ENCODE measurements at regions not wholly inside any gene's neighbourhood (a gene's known extent, or its start where the extent isn't known, plus 50 kb on each side); places are given as distances from the start of the nearest gene placed in this dataset.

GRCh38 chr3:70421506-70421905 is 109.1 kb upstream of the MDFIC2 start:
- WGBS, 5 donors = 50 to 83% (median 77%) methylated on average over 4 of the region's 4 CpGs

GRCh38 chr3:70409018-70409417 is 96.6 kb upstream of the MDFIC2 start:
- intact Hi-C loops (cut with DNase I; ENCODE audit: low total_unique reads) = no loop called here
- no peak for TF ChIP-seq EP300 (IDR thresholded peaks at IDR 0.05)
- TF ChIP-seq POLR2AphosphoS5 (IDR thresholded peaks at IDR 0.05) = no peak
- no peak for TF ChIP-seq POLR2A (IDR thresholded peaks at IDR 0.05)
- TF ChIP-seq CTCF (IDR thresholded peaks at IDR 0.05) = no peak

More at GRCh38 chr3:70421506-70421905, 109.1 kb upstream of the MDFIC2 start:
- Histone ChIP-seq H3K27ac (no peak overlapping the region), H3K4me3 (no peak overlapping the region), H3K36me3 (no peaks in the 10 kb centered on the region), H3K27me3 (no peaks in the 10 kb centered on the region), H3K9me3 (no peaks in the 10 kb centered on the region), H3K4me1 (no peaks in the 10 kb centered on the region)
- TF ChIP-seq CTCF (IDR thresholded peaks at IDR 0.05) (no peak), POLR2A (IDR thresholded peaks at IDR 0.05) (no peak), EP300 (IDR thresholded peaks at IDR 0.05) (no peak), POLR2AphosphoS5 (IDR thresholded peaks at IDR 0.05) (no peak)
- intact Hi-C loops (cut with DNase I; ENCODE audit: low total_unique reads) = no loop called here
- no peak for DNase-seq

GRCh38 chr3:70400194-70400593 is 87.8 kb upstream of the MDFIC2 start:
- H3K4me1 ChIP-seq = no peaks in the 10 kb centered on the region
- no peaks in the 10 kb centered on the region for H3K9me3 ChIP-seq
- no peak overlapping the region for H3K4me3 ChIP-seq
- no peak overlapping the region for H3K27ac ChIP-seq
- TF ChIP-seq EP300 (IDR thresholded peaks at IDR 0.05) = no peak
- TF ChIP-seq POLR2A (IDR thresholded peaks at IDR 0.05) = no peak
- no peak for TF ChIP-seq CTCF (IDR thresholded peaks at IDR 0.05)
- no peaks in the 10 kb centered on the region for H3K27me3 ChIP-seq
- no peak for DNase-seq
- intact Hi-C loops (cut with DNase I; ENCODE audit: low total_unique reads) = no loop called here
- 77 to 91% (median 87%) methylated on average over 3 of the region's 3 CpGs for WGBS, 5 donors
- no peaks in the 10 kb centered on the region for H3K36me3 ChIP-seq

More at GRCh38 chr3:70409018-70409417, 96.6 kb upstream of the MDFIC2 start:
- Histone ChIP-seq H3K36me3 (no peaks in the 10 kb centered on the region), H3K4me1 (no peaks in the 10 kb centered on the region), H3K4me3 (no peak overlapping the region), H3K27ac (no peak overlapping the region), H3K27me3 (no peaks in the 10 kb centered on the region), H3K9me3 (peaks cover 0 to 7% (median 0%) of the 10 kb centered on the region in 4 donors)
- 81 to 92% (median 84%) methylated on average over 2 of the region's 2 CpGs for WGBS, 5 donors
- DNase-seq = no peak

- 79 to 88% (median 84%) methylated on average over 11 of the region's 11 CpGs for WGBS, 5 donors
- Histone ChIP-seq H3K4me1 (no peaks in the 10 kb centered on the region), H3K27me3 (no peaks in the 10 kb centered on the region), H3K9me3 (no peaks in the 10 kb centered on the region), H3K36me3 (no peaks in the 10 kb centered on the region), H3K4me3 (no peak overlapping the region), H3K27ac (no peak overlapping the region)
- DNase-seq = peak in 1 of 2 donors; percentile 33
- TF ChIP-seq POLR2A (IDR thresholded peaks at IDR 0.05) (no peak), POLR2AphosphoS5 (IDR thresholded peaks at IDR 0.05) (no peak), EP300 (IDR thresholded peaks at IDR 0.05) (no peak), CTCF (IDR thresholded peaks at IDR 0.05) (no peak)
- intact Hi-C loops (cut with DNase I; ENCODE audit: low total_unique reads) = no loop called here
These were observed 81.6 kb upstream of the MDFIC2 start for GRCh38 chr3:70393881-70394612.

Measured in stomach (tissue), 8 donors.